Keratinocyte (primary cell): ENCODE measurements at regions not wholly inside any gene's neighbourhood (a gene's known extent, or its start where the extent isn't known, plus 50 kb on each side); places are given as distances from the start of the nearest gene placed in this dataset.

Experiments used
- DNase-seq: peaks from one replicate; pipeline ENCODE4 v3.0.0-alpha.2; 2011; ENCODE audit warnings: low read depth, missing footprints, low spot score
- FAIRE-seq: peaks from 2 replicates; lab custom pipeline; 2011; peaks lifted over from hg19 to GRCh38; lab: Jason Lieb, UNC
- H2AFZ ChIP-seq: 2 replicates; pipeline ENCODE4 v1.6.0; 2012; ENCODE audit warnings: low read length, control low read depth, inconsistent platforms; ENCODE audit not compliant: control insufficient read depth
- H3K27ac ChIP-seq: 2 replicates; pipeline ENCODE4 v1.5.1; 2011; ENCODE audit warnings: low read length; ENCODE audit not compliant: control insufficient read depth, insufficient read depth
- H3K27me3 ChIP-seq: 3 replicates; pipeline ENCODE4 v1.6.0; 2011; ENCODE audit warnings: low read length; ENCODE audit not compliant: control insufficient read depth, insufficient read depth; ENCODE audit errors: extremely low read depth
- H3K36me3 ChIP-seq, 2 experiments: 2 replicates in 1 of 2; 3 replicates in 1 of 2; pipeline ENCODE4 v1.5.1; 2011; ENCODE audit warnings: low read length in 2 of 2, mild to moderate bottlenecking in 1 of 2; ENCODE audit not compliant: control insufficient read depth in 2 of 2, insufficient read depth in 2 of 2; ENCODE audit errors: extremely low read depth in 1 of 2
- H3K4me1 ChIP-seq: 3 replicates; pipeline ENCODE4 v1.5.1; 2011; ENCODE audit warnings: low read length; ENCODE audit not compliant: control insufficient read depth, insufficient read depth; ENCODE audit errors: extremely low read depth
- H3K4me2 ChIP-seq: 3 replicates; pipeline ENCODE4 v1.6.0; 2011; ENCODE audit warnings: low read depth, low read length; ENCODE audit not compliant: control insufficient read depth, insufficient read depth; ENCODE audit errors: extremely low read depth
- H3K4me3 ChIP-seq, 3 experiments: fragments of 200-600 bp in 1 of 3; sonication (generic) in 1 of 3; 2 replicates in 2 of 3; 3 replicates in 1 of 3; pipeline ENCODE4 v1.5.1; 2011 to 2016; ENCODE audit warnings: low read length in 3 of 3, mild to moderate bottlenecking in 3 of 3, control low read depth in 2 of 3, inconsistent platforms in 1 of 3, low read depth in 1 of 3, mixed read lengths in 1 of 3, mixed run types in 1 of 3, moderate library complexity in 1 of 3; ENCODE audit not compliant: control insufficient read depth in 2 of 3, insufficient read depth in 2 of 3; ENCODE audit errors: extremely low read depth in 1 of 3
- H3K79me2 ChIP-seq: 2 replicates; pipeline ENCODE4 v1.6.0; 2012; ENCODE audit warnings: low read length; ENCODE audit not compliant: control insufficient read depth, insufficient read depth
- H3K9ac ChIP-seq: 3 replicates; pipeline ENCODE4 v1.6.0; 2011; ENCODE audit warnings: low read length; ENCODE audit not compliant: control insufficient read depth, insufficient read depth; ENCODE audit errors: extremely low read depth
- H3K9me1 ChIP-seq: 3 replicates; pipeline ENCODE4 v1.6.0; 2011; ENCODE audit warnings: low read length; ENCODE audit not compliant: control insufficient read depth, insufficient read depth; ENCODE audit errors: extremely low read depth
- H3K9me3 ChIP-seq: 2 replicates; pipeline ENCODE4 v1.5.1; 2012; ENCODE audit warnings: low read depth, low read length; ENCODE audit not compliant: control insufficient read depth
- H4K20me1 ChIP-seq: 3 replicates; pipeline ENCODE4 v1.6.0; 2011; ENCODE audit warnings: low read length; ENCODE audit not compliant: control insufficient read depth, insufficient read depth; ENCODE audit errors: extremely low read depth
- EZH2 ChIP-seq: IDR thresholded peaks from one replicate; pipeline ENCODE4 v1.6.1; 2012; ENCODE audit warnings: inconsistent platforms, mild to moderate bottlenecking, low read length, moderate library complexity
- dilution Hi-C: fragments of 300-500 bp; cut with MboI; formaldehyde crosslinking; loops from one replicate; pipeline ENCODE4 v1.7.0; 2020; ENCODE audit warnings: low sequenced_read_pairs; ENCODE audit not compliant: extremely low pct_ligation_motif_present
- TF ChIP-seq, protein P1 (sequence below), 3 experiments: IDR thresholded peaks in 1 of 3; conservative IDR thresholded peaks in 1 of 3; optimal IDR thresholded peaks in 1 of 3; 2 replicates in 2 of 3; 3 replicates in 1 of 3; pipeline versions ENCODE3 to v1.5.1; 2011; ENCODE audit warnings: low read length in 3 of 3, mild to moderate bottlenecking in 3 of 3, moderate library complexity in 2 of 3, control low read depth in 1 of 3, inconsistent platforms in 1 of 3; ENCODE audit not compliant: insufficient read depth in 2 of 3; ENCODE audit errors: extremely low read depth in 1 of 3

DNA sequence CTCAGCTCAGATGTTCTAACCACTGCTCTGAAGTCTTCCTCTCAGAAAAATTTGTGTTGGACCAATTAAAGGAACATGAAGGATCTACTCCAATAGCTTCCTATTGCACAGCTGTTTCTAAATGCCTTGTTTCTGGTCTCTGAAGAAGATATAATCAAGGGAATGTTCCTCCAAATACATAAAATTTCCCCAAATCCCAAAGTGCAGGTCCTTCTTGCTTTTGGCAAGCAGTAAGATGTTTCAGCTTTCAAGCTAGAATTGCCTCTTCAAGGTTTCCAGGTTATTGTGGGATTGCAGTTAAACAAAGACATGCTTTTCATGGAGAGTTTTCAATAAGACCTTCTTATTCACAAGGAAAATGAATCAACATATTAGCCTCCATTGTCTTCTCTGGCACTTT lies 574.5 kb upstream of the SLIT2 start:
- TF ChIP-seq, protein P1, sequence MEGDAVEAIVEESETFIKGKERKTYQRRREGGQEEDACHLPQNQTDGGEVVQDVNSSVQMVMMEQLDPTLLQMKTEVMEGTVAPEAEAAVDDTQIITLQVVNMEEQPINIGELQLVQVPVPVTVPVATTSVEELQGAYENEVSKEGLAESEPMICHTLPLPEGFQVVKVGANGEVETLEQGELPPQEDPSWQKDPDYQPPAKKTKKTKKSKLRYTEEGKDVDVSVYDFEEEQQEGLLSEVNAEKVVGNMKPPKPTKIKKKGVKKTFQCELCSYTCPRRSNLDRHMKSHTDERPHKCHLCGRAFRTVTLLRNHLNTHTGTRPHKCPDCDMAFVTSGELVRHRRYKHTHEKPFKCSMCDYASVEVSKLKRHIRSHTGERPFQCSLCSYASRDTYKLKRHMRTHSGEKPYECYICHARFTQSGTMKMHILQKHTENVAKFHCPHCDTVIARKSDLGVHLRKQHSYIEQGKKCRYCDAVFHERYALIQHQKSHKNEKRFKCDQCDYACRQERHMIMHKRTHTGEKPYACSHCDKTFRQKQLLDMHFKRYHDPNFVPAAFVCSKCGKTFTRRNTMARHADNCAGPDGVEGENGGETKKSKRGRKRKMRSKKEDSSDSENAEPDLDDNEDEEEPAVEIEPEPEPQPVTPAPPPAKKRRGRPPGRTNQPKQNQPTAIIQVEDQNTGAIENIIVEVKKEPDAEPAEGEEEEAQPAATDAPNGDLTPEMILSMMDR (optimal IDR thresholded peaks at IDR 0.05 in 1 of 3, IDR thresholded peaks at IDR 0.05 in 1 of 3, conservative IDR thresholded peaks at IDR 0.05 in 1 of 3; ENCODE audit: extremely low read depth in 1 of 3, insufficient read depth in 2 of 3, low read length in 3 of 3) = no peak
- no peak for TF ChIP-seq EZH2
- Histone ChIP-seq H3K9me1 (no peaks in the 10 kb centered on the region), H3K4me1 (no peaks in the 10 kb centered on the region), H3K9me3 (no peaks in the 10 kb centered on the region), H3K79me2 (no peaks in the 10 kb centered on the region), H3K27me3 (no peaks in the 10 kb centered on the region), H3K36me3 (no peaks in the 10 kb centered on the region), H4K20me1 (no peaks in the 10 kb centered on the region), H3K4me3 (no peak overlapping the region), H3K4me2 (no peak overlapping the region), H3K9ac (no peak overlapping the region), H3K27ac (no peak overlapping the region), H2AFZ (no peak overlapping the region)
- dilution Hi-C loops = no loop called here
- DNase-seq = no peak
- no peak for FAIRE-seq

DNA sequence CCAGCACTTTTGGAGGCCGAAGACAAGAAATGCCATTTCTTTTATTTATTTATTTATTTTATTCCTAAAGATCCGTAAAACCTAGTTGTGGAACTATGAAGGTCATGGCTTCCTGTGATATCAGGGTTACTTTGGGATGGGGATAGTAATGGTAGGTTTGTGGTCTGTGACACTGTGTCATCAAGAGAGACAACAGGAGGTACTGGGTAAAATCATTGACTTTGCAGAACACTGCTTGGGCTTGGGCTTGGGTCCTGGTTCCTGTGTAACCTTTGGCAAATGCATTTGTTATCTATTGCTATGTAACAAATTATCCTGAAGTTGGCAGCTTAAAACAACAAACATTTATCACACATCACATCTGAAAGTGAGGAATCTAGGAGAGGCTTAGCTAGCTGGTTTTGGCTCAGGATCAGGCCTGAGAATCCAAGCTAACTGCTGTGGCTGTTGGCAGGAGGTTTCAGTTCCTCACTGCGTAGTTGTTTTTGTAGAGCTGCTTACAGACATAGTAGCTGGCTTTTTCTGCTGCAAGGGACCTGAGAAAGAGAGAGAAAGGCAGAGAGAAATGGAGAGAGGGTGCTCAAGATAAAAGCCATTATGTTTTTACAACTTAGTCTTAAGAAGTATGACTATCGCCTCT lies 576.4 kb upstream of the SLIT2 start:
- no peak overlapping the region for H3K9ac ChIP-seq
- H3K27me3 ChIP-seq = no peaks in the 10 kb centered on the region
- H3K27ac ChIP-seq = no peak overlapping the region
- no peaks in the 10 kb centered on the region for H3K9me3 ChIP-seq
- H3K4me3 ChIP-seq = no peak overlapping the region
- H3K9me1 ChIP-seq = no peaks in the 10 kb centered on the region
- H4K20me1 ChIP-seq = no peaks in the 10 kb centered on the region
- H3K79me2 ChIP-seq = no peaks in the 10 kb centered on the region
- H2AFZ ChIP-seq = no peak overlapping the region
- FAIRE-seq (no peak), DNase-seq (no peak)
- dilution Hi-C loops = no loop called here
- no peak overlapping the region for H3K4me2 ChIP-seq
- TF ChIP-seq, protein P1 (optimal IDR thresholded peaks at IDR 0.05 in 1 of 3, IDR thresholded peaks at IDR 0.05 in 1 of 3, conservative IDR thresholded peaks at IDR 0.05 in 1 of 3; ENCODE audit: extremely low read depth in 1 of 3, insufficient read depth in 2 of 3, low read length in 3 of 3) = no peak
- no peak for TF ChIP-seq EZH2
- H3K4me1 ChIP-seq = no peaks in the 10 kb centered on the region
- H3K36me3 ChIP-seq = no peaks in the 10 kb centered on the region
